HG03571 (cell line): ENCODE measurements at regions not wholly inside any gene's neighbourhood (a gene's known extent, or its start where the extent isn't known, plus 50 kb on each side); places are given as distances from the start of the nearest gene placed in this dataset.
"Not testable (repeated sequence)": the region's sequence is repeated elsewhere in the genome, so short reads cannot be mapped to it uniquely, and the experiment has no call there.

Experiments
- ATAC-seq: cut with Tn5 transposase; IDR thresholded peaks from one replicate; pipeline ENCODE4 v1.9.1; 2021; ENCODE audit not compliant: unreplicated experiment

DNA sequence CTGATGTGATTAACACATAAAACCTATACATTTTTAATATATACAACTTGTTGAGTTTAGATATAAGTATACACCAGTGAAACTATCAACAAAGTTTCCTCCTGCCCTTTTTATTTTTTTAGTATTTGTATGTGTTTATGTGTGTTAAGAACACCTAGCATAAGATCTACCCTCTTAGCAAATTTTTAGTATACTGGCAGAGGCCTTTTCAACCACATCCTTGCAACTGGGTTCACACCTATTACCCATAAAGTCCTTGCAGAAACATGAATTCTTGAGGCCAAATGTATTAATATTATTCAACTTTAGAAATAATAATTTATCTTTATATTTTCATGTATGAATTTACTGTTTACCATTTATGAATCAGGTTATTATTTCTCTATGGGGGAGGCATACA is 119.7 kb upstream of the CRIM1 start:
- ATAC-seq, result no peak

- ATAC-seq, result no peak
These were observed 120.2 kb upstream of the CRIM1 start for GRCh38 chr2:36235426-36235825.

- no peak for ATAC-seq
These were observed 132.3 kb upstream of the CRIM1 start for GRCh38 chr2:36223259-36223658.

DNA sequence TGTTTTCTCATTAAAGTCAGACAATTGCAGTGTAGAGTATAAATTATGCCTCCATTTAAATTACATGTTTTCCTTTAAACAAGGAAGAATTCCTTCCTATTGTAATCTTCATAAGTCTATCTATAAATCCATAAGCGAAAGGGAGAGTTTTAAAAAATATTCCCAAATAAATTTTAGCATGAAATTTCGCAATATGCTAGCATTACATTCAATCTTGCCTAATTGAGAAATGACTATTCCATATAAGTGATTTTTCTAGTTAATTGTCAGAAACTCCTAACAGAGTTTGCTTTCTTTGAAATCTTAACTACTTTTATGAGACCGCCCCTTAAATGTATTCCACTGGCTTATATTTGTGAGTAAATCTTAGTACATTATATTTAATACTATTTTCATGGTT is 133.1 kb upstream of the CRIM1 start:
- ATAC-seq, result no peak

DNA sequence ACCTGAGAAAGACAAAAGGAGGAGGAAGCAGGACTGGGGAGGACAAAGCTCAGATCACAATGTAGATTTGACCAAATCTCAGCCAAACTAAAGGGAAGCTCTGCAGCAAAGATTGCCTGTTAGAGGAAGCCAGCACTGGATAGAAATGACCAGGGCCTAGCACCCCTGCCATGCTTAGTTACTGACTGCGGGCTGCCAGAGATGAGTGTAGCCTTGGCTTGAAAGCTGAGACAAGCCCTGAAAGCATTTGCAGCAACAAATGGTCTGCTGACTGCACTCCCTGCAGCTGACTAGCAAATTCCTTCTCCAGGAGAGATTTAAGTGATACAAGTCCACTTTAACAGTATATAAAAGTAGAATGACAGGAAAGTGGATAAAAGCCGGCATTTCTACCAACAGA is 140.9 kb upstream of the CRIM1 start:
- no peak for ATAC-seq

DNA sequence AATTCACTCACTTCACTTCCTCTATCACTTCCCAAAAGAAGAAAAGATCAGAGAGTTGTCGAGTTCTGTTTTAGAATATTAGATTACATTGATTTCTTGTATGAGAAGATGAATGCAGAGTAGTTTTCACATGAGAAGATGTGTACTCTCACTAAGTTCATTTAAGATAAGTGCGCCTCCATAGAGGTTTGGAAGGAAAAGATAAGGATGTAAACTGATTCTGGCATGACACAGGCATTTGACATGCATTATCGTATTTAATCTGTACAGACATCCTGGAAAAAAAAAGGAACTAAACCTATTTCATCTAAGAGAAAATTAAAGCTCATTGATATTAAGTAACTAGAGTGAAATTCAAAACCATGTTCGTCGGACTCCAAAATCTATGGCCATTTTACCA is 152.2 kb upstream of the CRIM1 start:
- ATAC-seq, result no peak

GRCh38 chr2:36197181-36197971 is 158.2 kb upstream of the CRIM1 start:
- ATAC-seq, result no peak

- ATAC-seq, result no peak
These were observed 161.9 kb upstream of the CRIM1 start for GRCh38 chr2:36193680-36194079.

- no peak for ATAC-seq
These were observed 162.6 kb upstream of the CRIM1 start for GRCh38 chr2:36192983-36193382.

- ATAC-seq, result no peak
These were observed 165.5 kb upstream of the CRIM1 start for GRCh38 chr2:36190097-36190496.

GRCh38 chr2:36185624-36186023 is 170.0 kb upstream of the CRIM1 start:
- no peak for ATAC-seq

GRCh38 chr2:36184848-36185247 is 170.7 kb upstream of the CRIM1 start:
- ATAC-seq, result no peak

GRCh38 chr2:36180789-36181482 is 174.6 kb upstream of the CRIM1 start:
- not testable (repeated sequence) for ATAC-seq

- not testable (repeated sequence) for ATAC-seq
These were observed 175.3 kb upstream of the CRIM1 start for GRCh38 chr2:36180293-36180692.

GRCh38 chr2:36179668-36180269 is 175.8 kb upstream of the CRIM1 start:
- not testable (repeated sequence) for ATAC-seq

- ATAC-seq, result no peak
These were observed 177.2 kb upstream of the CRIM1 start for GRCh38 chr2:36178384-36178783.

DNA sequence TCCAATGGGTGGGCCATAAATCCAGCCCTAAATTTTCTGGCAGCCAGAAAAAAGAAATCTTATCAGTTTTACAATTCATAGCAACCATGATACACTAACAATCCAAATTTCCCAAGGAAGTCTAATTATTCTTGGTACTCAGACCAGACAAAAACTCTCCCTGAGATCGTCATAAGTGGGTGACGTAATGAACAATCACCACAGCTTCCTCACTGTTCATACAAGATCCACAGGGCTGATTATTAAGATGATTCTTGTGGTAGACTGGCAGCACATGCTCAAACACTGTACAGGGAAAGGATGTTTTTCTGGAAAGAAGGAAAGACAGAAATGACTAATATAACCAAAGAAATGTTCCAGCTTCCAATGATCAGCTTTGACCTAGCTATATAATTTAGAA is 178.3 kb upstream of the CRIM1 start:
- no peak for ATAC-seq

- no peak for ATAC-seq
These were observed 180.7 kb upstream of the CRIM1 start for GRCh38 chr2:36174920-36175319.

DNA sequence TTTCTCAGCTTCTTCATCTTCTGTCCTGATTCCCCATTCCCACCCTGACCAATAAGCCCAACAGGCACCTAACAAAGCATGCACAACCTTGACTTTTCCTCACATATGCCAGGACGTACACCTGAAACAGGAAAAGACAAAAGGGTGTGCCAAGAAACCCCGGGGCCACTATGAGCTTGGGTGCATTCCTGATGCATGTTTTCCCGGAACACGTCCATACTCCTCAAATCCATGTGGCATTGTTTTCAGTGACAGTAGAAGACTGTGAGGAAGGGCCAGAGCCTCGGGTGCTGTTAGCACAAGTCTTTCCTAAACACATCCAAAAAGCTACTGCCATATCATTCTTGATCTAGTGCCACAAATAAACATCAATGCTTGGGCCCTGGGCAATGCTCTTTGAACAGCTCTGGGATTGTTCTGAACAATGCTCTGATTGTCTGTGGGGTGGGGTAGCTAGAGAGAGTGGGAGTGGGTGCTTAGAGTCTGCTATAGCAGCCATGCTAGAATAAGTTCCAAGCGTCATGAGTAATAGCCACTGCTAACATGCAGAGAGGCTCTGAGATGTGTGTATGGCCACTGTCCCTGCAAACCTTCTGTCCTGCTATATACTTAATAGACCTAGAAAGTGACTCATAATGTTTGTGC is 181.7 kb upstream of the CRIM1 start:
- no peak for ATAC-seq

- no peak for ATAC-seq
These were observed 182.8 kb upstream of the CRIM1 start for GRCh38 chr2:36172824-36173223.

DNA sequence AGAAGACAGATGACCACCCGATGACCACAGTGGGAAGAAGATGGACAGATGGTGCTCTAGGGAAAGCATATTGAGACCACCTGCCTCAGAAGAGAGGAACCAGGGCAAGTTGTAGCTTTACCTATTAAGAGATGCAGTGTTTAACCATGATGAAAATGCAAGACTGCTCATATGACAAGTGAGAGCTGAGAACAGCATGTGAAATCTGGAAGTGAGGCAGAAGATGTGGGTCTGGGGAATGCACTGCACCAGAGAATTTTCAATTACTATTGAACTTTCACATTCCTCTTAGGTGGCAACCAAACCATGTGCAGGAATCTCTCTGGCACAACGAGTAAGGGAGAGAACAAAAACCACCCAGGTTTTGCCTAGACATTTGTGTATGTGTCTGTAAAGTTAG is 184.8 kb upstream of the CRIM1 start:
- ATAC-seq, result no peak

- ATAC-seq, result no peak
These were observed 185.7 kb upstream of the CRIM1 start for GRCh38 chr2:36169843-36170242.
